ENCODE measurements at regions not wholly inside any gene's neighbourhood (a gene's known extent, or its start where the extent isn't known, plus 50 kb on each side); places are given as distances from the start of the nearest gene placed in this dataset.

- H3K9me3 ChIP-seq (ENCODE audit: control insufficient read depth, low read length) = no peaks in the 10 kb centered on the region
- H3K36me3 ChIP-seq (ENCODE audit: control insufficient read depth, insufficient read depth, low read length) = no peaks in the 10 kb centered on the region
- no peak overlapping the region for H2AFZ ChIP-seq
- no peaks in the 10 kb centered on the region for H3K4me1 ChIP-seq
- no peaks in the 10 kb centered on the region for H3K27me3 ChIP-seq (ENCODE audit: control insufficient read depth, insufficient read depth, low read length)
- no peak overlapping the region for H3K4me3 ChIP-seq (ENCODE audit: low read depth, low read length)
- H3K27ac ChIP-seq = no peak overlapping the region
- no peak overlapping the region for H3K4me2 ChIP-seq (ENCODE audit: low read length)
- no peaks in the 10 kb centered on the region for H3K79me2 ChIP-seq
- TF ChIP-seq CTCF (IDR thresholded peaks at IDR 0.05) = no peak
- H3K9ac ChIP-seq = no peak overlapping the region
These were observed 447.8 kb downstream of the MTRR start for GRCh38 chr5:8316608-8317280.

- H3K4me2 ChIP-seq (ENCODE audit: low read length) = no peak overlapping the region
- no peaks in the 10 kb centered on the region for H3K27me3 ChIP-seq (ENCODE audit: control insufficient read depth, insufficient read depth, low read length)
- no peaks in the 10 kb centered on the region for H3K9me3 ChIP-seq (ENCODE audit: control insufficient read depth, low read length)
- H3K4me1 ChIP-seq = no peaks in the 10 kb centered on the region
- TF ChIP-seq CTCF (IDR thresholded peaks at IDR 0.05) = no peak
- H3K27ac ChIP-seq = no peak overlapping the region
- H3K9ac ChIP-seq = no peak overlapping the region
- no peaks in the 10 kb centered on the region for H3K36me3 ChIP-seq (ENCODE audit: control insufficient read depth, insufficient read depth, low read length)
- no peak overlapping the region for H3K4me3 ChIP-seq (ENCODE audit: low read depth, low read length)
- no peaks in the 10 kb centered on the region for H3K79me2 ChIP-seq
- H2AFZ ChIP-seq = no peak overlapping the region
These were observed 448.4 kb downstream of the MTRR start for GRCh38 chr5:8317335-8317734.

- no peaks in the 10 kb centered on the region for H3K36me3 ChIP-seq (ENCODE audit: control insufficient read depth, insufficient read depth, low read length)
- TF ChIP-seq CTCF (IDR thresholded peaks at IDR 0.05) = no peak
These were observed 451.3 kb downstream of the MTRR start for GRCh38 chr5:8320244-8320643.

GRCh38 chr5:8321272-8321671, 452.3 kb downstream of the MTRR start:
- H3K4me1 ChIP-seq = no peaks in the 10 kb centered on the region
- H3K4me2 ChIP-seq (ENCODE audit: low read length) = no peak overlapping the region
- no peak overlapping the region for H3K4me3 ChIP-seq (ENCODE audit: low read depth, low read length)
- no peaks in the 10 kb centered on the region for H3K36me3 ChIP-seq (ENCODE audit: control insufficient read depth, insufficient read depth, low read length)
- H3K79me2 ChIP-seq = no peaks in the 10 kb centered on the region
- H2AFZ ChIP-seq = no peak overlapping the region
- no peaks in the 10 kb centered on the region for H3K9me3 ChIP-seq (ENCODE audit: control insufficient read depth, low read length)
- H3K27me3 ChIP-seq (ENCODE audit: control insufficient read depth, insufficient read depth, low read length) = no peaks in the 10 kb centered on the region
- no peak overlapping the region for H3K9ac ChIP-seq
- H3K27ac ChIP-seq = no peak overlapping the region
- TF ChIP-seq CTCF (IDR thresholded peaks at IDR 0.05) = no peak

More at GRCh38 chr5:8320244-8320643, 451.3 kb downstream of the MTRR start:
- Histone ChIP-seq H3K27me3 (ENCODE audit: control insufficient read depth, insufficient read depth, low read length) (no peaks in the 10 kb centered on the region), H3K9ac (no peak overlapping the region), H3K79me2 (no peaks in the 10 kb centered on the region), H2AFZ (no peak overlapping the region), H3K27ac (no peak overlapping the region), H3K4me1 (no peaks in the 10 kb centered on the region), H3K4me3 (ENCODE audit: low read depth, low read length) (no peak overlapping the region), H3K4me2 (ENCODE audit: low read length) (no peak overlapping the region), H3K9me3 (ENCODE audit: control insufficient read depth, low read length) (no peaks in the 10 kb centered on the region)

GRCh38 chr5:8322484-8322883, 453.5 kb downstream of the MTRR start:
- H3K9ac ChIP-seq = no peak overlapping the region
- H3K27ac ChIP-seq = no peak overlapping the region
- no peaks in the 10 kb centered on the region for H3K4me1 ChIP-seq
- no peaks in the 10 kb centered on the region for H3K27me3 ChIP-seq (ENCODE audit: control insufficient read depth, insufficient read depth, low read length)
- no peak overlapping the region for H3K4me3 ChIP-seq (ENCODE audit: low read depth, low read length)
- no peaks in the 10 kb centered on the region for H3K79me2 ChIP-seq
- H3K9me3 ChIP-seq (ENCODE audit: control insufficient read depth, low read length) = no peaks in the 10 kb centered on the region
- no peak for TF ChIP-seq CTCF (IDR thresholded peaks at IDR 0.05)
- no peak overlapping the region for H2AFZ ChIP-seq
- H3K4me2 ChIP-seq (ENCODE audit: low read length) = no peak overlapping the region
- no peaks in the 10 kb centered on the region for H3K36me3 ChIP-seq (ENCODE audit: control insufficient read depth, insufficient read depth, low read length)

All from parathyroid adenoma (tissue), 2 donors.